Esophagus muscularis mucosa (tissue), 4 donors: ENCODE measurements at regions not wholly inside any gene's neighbourhood (a gene's known extent, or its start where the extent isn't known, plus 50 kb on each side); places are given as distances from the start of the nearest gene placed in this dataset.

ENCODE experiments used
- DNase-seq: peaks from one replicate; pipeline ENCODE4 v3.0.0-alpha.2; 2017; ENCODE audit errors: extremely low spot score
- H3K27ac ChIP-seq, 4 donors: fragments of 200-600 bp; sonication (generic); replicated peaks in 1 of 4; 1 replicate in 3 of 4; 2 replicates in 1 of 4; pipeline ENCODE4 v1.5.1; 2016 to 2019; ENCODE audit warnings: mild to moderate bottlenecking in 1 of 4
- H3K27me3 ChIP-seq, 4 donors: fragments of 200-600 bp; sonication (generic); one replicate each; pipeline versions ENCODE4 v1.5.1 to v1.6.0; 2016 to 2019
- H3K36me3 ChIP-seq, 4 donors: fragments of 200-600 bp; sonication (generic); one replicate each; pipeline ENCODE4 v1.5.1; 2016 to 2019
- H3K4me1 ChIP-seq, 4 donors: fragments of 200-600 bp; sonication (generic); one replicate each; pipeline ENCODE4 v1.5.1; 2016 to 2019
- H3K4me3 ChIP-seq, 4 donors: fragments of 200-600 bp; sonication (generic); 1 replicate in 2 of 4; 2 replicates in 2 of 4; pipeline ENCODE4 v1.5.1; 2016 to 2019; ENCODE audit warnings: mild to moderate bottlenecking in 4 of 4, moderate library complexity in 1 of 4
- H3K9me3 ChIP-seq, 4 donors: fragments of 200-600 bp; sonication (generic); 1 replicate in 3 of 4; 2 replicates in 1 of 4; pipeline ENCODE4 v1.5.1; 2016 to 2019
- EP300 ChIP-seq: sonication (generic); formaldehyde crosslinking; IDR thresholded peaks from one replicate; pipeline ENCODE4 v1.6.1; 2017; ENCODE audit warnings: antibody characterized with exemption
- POLR2A ChIP-seq: fragments of 450-650 bp; IDR thresholded peaks from one replicate; pipeline ENCODE4 v1.6.1; 2017; ENCODE audit warnings: antibody characterized with exemption, moderate library complexity, mild to moderate bottlenecking, low read depth
- POLR2AphosphoS5 ChIP-seq, 2 donors: sonication (generic); formaldehyde crosslinking; IDR thresholded peaks; one replicate each; pipeline ENCODE4 v1.6.1; 2017; ENCODE audit warnings: antibody characterized with exemption in 2 of 2
- WGBS: methylation state at CpG from one replicate; pipeline ENCODE4 v1.1.5; 2018; 5-methylcytosine and 5-hydroxymethylcytosine counted together
- intact Hi-C: fragments of 100-400 bp; cut with DNase I; formaldehyde crosslinking; loops from one replicate; pipeline ENCODE4 v1.15.1; 2023
- TF ChIP-seq, protein P1 (sequence below), 3 experiments: fragments of 200-600 bp in 2 of 3; fragments of 450-650 bp in 1 of 3; sonication (generic) in 2 of 3; IDR thresholded peaks; one replicate each; pipeline ENCODE4 v1.5.1; 2017 to 2019; ENCODE audit warnings: antibody characterized with exemption in 3 of 3, mild to moderate bottlenecking in 2 of 3, moderate library complexity in 1 of 3

DNA sequence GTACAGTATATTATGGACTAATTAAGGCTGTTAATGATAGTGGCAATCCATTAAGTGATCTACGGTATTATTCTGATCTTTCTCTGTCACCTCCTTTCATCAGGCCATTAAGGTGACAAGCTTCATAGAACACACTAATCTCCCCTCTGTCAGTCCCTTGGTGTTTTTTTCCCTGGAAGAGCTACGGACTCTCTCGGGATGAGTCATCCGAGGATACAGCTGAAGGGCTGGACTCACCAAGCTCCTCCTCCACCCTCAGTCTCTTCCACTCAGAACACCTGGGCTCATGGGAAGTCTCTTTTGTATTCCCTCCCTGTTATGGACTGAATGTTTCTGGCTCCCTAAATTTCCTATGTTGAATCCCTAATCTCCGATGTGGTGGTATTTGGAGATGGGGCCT, 69.8 kb upstream of the PLXNA4 start:
- no peaks in the 10 kb centered on the region for H3K36me3 ChIP-seq
- no peaks in the 10 kb centered on the region for H3K27me3 ChIP-seq
- DNase-seq, result no peak
- H3K9me3 ChIP-seq, result no peaks in the 10 kb centered on the region
- H3K27ac ChIP-seq, result no peak overlapping the region
- intact Hi-C loops, result no loop called here
- peaks cover 0 to 5% (median 0%) of the 10 kb centered on the region in 4 donors for H3K4me1 ChIP-seq
- H3K4me3 ChIP-seq, result no peak overlapping the region
- TF ChIP-seq EP300 (no peak), POLR2A (no peak), POLR2AphosphoS5 (IDR thresholded peaks at IDR 0.05) (no peak)
- TF ChIP-seq, protein P1, sequence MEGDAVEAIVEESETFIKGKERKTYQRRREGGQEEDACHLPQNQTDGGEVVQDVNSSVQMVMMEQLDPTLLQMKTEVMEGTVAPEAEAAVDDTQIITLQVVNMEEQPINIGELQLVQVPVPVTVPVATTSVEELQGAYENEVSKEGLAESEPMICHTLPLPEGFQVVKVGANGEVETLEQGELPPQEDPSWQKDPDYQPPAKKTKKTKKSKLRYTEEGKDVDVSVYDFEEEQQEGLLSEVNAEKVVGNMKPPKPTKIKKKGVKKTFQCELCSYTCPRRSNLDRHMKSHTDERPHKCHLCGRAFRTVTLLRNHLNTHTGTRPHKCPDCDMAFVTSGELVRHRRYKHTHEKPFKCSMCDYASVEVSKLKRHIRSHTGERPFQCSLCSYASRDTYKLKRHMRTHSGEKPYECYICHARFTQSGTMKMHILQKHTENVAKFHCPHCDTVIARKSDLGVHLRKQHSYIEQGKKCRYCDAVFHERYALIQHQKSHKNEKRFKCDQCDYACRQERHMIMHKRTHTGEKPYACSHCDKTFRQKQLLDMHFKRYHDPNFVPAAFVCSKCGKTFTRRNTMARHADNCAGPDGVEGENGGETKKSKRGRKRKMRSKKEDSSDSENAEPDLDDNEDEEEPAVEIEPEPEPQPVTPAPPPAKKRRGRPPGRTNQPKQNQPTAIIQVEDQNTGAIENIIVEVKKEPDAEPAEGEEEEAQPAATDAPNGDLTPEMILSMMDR (IDR thresholded peaks at IDR 0.05), result no peak
- WGBS, result 72% methylated on average over 5 of the region's 5 CpGs

DNA sequence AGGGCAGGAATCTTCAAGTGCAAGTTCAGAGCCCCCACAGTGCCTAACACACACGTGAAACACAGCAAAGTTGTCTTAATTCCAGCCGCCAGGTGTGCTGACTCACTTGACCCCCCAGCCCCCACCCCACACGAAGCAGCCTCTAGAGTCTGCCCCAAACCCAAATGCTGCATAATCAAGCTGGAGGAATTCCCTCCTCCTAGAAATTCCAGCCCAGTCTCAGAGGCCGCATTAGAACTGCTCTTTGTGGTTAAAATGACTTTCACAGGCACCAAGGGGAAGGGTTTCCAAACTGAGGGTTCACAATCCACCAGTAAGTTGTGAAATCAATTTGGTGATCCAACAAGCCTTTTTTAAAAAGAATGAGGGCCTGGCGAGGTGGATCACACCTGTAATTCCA, 67.0 kb upstream of the PLXNA4 start:
- TF ChIP-seq EP300 (no peak), POLR2AphosphoS5 (IDR thresholded peaks at IDR 0.05) (no peak), POLR2A (no peak)
- TF ChIP-seq, protein P1 (IDR thresholded peaks at IDR 0.05), result no peak
- Histone ChIP-seq H3K9me3 (no peaks in the 10 kb centered on the region), H3K4me1 (no peaks in the 10 kb centered on the region), H3K27me3 (no peaks in the 10 kb centered on the region), H3K4me3 (no peak overlapping the region), H3K36me3 (no peaks in the 10 kb centered on the region), H3K27ac (no peak overlapping the region)
- intact Hi-C loops, result no loop called here
- 73% methylated on average over 5 of the region's 5 CpGs for WGBS
- DNase-seq, result no peak

DNA sequence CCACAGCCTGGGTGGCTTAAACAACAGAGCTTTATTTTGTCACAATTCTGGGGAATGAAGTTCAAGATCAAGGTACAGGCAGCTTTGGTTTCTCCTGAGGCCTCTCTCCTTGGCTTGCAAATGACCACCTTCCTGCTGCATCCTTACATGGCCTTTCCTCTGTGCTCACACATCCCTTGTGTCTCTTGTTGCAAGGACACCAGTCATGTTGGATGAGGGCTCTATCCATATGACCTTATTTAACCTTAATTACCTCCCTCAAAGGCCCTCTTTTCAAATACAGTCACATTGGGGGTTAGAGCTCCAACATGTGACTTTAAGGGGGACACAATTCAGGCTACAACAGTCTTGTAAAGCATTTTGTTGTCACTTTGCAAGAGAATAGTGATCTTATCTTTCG, 65.0 kb upstream of the PLXNA4 start:
- DNase-seq, result no peak
- Histone ChIP-seq H3K27me3 (no peaks in the 10 kb centered on the region), H3K4me1 (no peaks in the 10 kb centered on the region), H3K4me3 (no peak overlapping the region), H3K9me3 (no peaks in the 10 kb centered on the region), H3K27ac (no peak overlapping the region), H3K36me3 (no peaks in the 10 kb centered on the region)
- TF ChIP-seq POLR2A (no peak), EP300 (no peak), POLR2AphosphoS5 (IDR thresholded peaks at IDR 0.05) (no peak)
- TF ChIP-seq, protein P1 (IDR thresholded peaks at IDR 0.05), result no peak
- intact Hi-C loops, result no loop called here
- WGBS, result 100% methylated on average over 1 of the region's 1 CpG

DNA sequence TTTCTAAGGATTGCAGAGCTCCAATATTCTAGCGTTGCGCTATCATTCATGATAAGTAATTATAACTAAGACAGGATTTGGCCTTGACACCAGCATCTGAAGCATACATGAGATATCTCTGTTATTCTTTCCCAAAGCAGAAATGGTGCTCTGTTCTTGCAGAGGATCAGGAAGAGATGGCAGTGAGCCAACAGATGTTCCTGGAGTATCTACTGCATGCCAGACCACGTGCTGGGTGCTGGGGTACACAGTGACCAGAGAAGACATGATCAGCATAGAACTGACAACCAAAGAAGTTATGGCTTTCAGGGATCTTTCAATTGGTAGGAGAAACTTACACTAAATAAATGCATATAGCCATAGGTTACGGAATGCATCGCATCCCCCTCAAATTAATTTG, 63.7 kb upstream of the PLXNA4 start:
- H3K27ac ChIP-seq, result no peak overlapping the region
- no peak for DNase-seq
- no peak for TF ChIP-seq POLR2A
- no peak for TF ChIP-seq POLR2AphosphoS5 (IDR thresholded peaks at IDR 0.05)
- TF ChIP-seq EP300, result no peak
- TF ChIP-seq, protein P1 (IDR thresholded peaks at IDR 0.05), result no peak
- 81% methylated on average over 5 of the region's 5 CpGs for WGBS
- H3K36me3 ChIP-seq, result no peaks in the 10 kb centered on the region
- H3K27me3 ChIP-seq, result no peaks in the 10 kb centered on the region
- H3K4me3 ChIP-seq, result no peak overlapping the region
- H3K9me3 ChIP-seq, result no peaks in the 10 kb centered on the region
- no peaks in the 10 kb centered on the region for H3K4me1 ChIP-seq
- intact Hi-C loops, result no loop called here

DNA sequence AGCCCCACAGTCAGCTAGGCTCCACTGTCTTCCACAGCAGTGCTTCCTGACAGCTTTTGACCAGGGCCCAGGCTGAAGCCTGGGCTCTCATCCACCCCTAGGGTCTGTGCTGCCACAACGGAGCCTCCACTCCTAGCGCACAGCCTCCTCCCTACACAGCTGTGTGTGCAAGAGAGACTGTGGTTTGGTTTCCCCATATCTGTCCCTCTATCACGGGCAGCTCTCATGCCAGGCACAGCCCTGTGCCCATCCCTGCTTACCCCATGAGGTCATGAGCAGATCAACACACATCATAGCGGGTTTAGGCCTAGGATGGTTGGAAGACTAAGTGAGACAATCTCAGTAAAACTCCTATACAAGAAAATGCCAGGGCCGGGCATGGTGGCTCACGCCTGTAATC, 61.7 kb upstream of the PLXNA4 start:
- Histone ChIP-seq H3K9me3 (no peaks in the 10 kb centered on the region), H3K27me3 (no peaks in the 10 kb centered on the region), H3K4me1 (no peaks in the 10 kb centered on the region), H3K4me3 (no peak overlapping the region), H3K36me3 (no peaks in the 10 kb centered on the region), H3K27ac (no peak overlapping the region)
- intact Hi-C loops, result no loop called here
- 91% methylated on average over 6 of the region's 6 CpGs for WGBS
- DNase-seq, result no peak
- no peak for TF ChIP-seq POLR2AphosphoS5 (IDR thresholded peaks at IDR 0.05)
- no peak for TF ChIP-seq POLR2A
- TF ChIP-seq EP300, result no peak
- TF ChIP-seq, protein P1 (IDR thresholded peaks at IDR 0.05), result no peak
